GM21723 (cell line): ENCODE measurements at regions not wholly inside any gene's neighbourhood (a gene's known extent, or its start where the extent isn't known, plus 50 kb on each side); places are given as distances from the start of the nearest gene placed in this dataset.
A peak's percentile ranks its signal among the peaks of the same experiment; 100 is the strongest.

ENCODE experiments used
- ATAC-seq: cut with Tn5 transposase; IDR thresholded peaks from one replicate; pipeline ENCODE4 v1.9.1; 2021; ENCODE audit warnings: mild to moderate bottlenecking, moderate library complexity; ENCODE audit not compliant: unreplicated experiment

DNA sequence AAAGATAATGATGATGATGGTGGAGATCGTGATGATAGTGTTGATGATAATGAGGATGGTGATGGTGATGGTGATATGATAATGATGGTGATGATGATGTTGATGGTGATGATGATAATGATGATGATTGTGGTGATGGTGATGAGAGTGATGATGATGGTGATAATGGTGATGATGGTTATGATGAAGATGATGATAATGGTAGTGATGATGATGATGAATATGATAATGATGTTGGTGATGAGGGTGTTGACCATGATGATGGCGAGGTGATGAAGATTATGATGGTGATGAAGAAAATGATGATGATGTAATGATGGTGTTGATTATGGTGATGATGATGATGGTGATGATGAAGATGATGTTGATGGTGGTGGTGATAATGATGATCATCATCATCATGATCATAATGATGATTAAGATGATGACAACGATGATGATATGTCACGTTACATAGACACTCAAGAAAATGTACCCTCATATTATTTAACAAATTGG is 1106.4 kb downstream of the NLGN4X start:
- no peak for ATAC-seq

DNA sequence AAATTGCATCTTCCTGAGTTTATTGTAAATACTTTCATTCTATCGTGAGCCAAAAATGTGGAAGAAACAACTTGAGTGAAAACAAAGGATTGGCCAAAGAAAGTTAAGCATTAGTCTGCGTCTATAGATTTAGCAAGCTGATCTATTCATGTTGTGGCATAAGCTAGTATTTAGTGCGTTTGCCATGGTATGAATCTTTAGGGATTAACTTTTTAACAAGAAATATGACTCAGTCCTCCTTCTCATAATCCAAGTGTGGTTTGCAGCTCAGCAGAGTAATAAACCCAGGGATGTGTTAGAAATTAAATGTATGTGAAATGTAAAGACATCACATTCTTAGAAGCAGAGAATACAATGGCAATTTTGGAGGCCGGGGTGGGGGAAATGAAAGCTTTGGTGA is 1110.9 kb downstream of the NLGN4X start:
- no peak for ATAC-seq

DNA sequence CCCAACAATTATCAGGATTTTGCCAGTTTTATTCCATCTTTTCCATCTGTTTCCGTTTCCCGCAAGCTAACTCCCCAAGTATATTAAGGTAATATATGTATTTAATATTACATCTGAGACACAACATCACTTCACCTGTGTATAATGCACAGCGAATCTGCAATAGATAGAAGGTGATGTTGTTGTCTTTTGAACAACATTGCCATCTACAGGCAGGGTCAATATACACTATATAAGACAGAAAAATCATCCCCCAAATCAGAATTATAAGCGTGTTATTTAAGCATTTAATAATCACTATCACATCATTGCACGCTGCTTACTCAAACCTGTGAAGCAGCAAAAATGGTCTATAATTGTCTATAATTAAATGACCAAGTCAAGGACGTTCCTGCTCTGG is 1115.5 kb downstream of the NLGN4X start:
- no peak for ATAC-seq

- ATAC-seq: no peak
These were observed 1128.7 kb downstream of the NLGN4X start for GRCh38 chrX:5100004-5100403.

DNA sequence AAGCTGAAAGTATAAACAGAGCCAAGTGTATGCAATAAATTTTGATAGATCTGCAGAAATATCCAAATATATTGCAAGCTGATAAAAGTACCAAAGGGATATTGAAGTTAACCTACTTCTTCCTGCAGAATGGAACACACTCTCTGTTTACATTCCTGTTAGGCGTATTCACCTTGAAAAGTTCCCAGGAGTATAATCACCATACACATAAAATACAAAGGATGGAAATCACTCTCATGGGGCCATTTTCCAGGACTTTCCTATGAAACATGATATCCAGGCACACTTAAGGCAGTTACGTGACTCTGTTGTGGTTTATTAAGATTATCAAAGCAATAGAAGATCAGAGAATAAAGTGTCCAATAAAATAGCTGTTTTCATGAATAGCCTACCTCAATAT is 1142.3 kb downstream of the NLGN4X start:
- ATAC-seq: no peak

- no peak for ATAC-seq
These were observed 1144.4 kb downstream of the NLGN4X start for GRCh38 chrX:5084279-5084678.

GRCh38 chrX:5082705-5083104 is 1146.0 kb downstream of the NLGN4X start:
- no peak for ATAC-seq

GRCh38 chrX:5080791-5081190 is 1147.9 kb downstream of the NLGN4X start:
- ATAC-seq: no peak

GRCh38 chrX:5068550-5068949 is 1160.1 kb downstream of the NLGN4X start:
- ATAC-seq: no peak

GRCh38 chrX:5057786-5058185 is 1170.9 kb downstream of the NLGN4X start:
- no peak for ATAC-seq

DNA sequence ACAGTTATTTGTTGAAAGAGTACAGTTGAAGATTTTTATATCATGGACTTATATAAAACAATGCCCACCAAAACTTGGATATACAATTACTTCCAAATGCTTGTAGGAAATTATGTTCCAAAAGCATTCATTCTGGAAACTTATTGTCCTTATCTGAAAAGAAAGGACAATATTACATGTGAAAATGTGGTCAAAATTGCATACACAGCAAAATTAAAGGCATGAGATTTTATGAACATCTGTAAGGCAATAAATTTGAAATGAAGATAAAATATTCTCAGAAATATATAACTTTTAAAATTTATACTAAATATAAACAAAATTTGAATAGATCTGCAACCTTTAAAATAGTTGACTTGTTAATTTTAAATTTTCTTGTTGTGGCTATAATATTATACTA is 1173.8 kb downstream of the NLGN4X start:
- ATAC-seq: no peak

DNA sequence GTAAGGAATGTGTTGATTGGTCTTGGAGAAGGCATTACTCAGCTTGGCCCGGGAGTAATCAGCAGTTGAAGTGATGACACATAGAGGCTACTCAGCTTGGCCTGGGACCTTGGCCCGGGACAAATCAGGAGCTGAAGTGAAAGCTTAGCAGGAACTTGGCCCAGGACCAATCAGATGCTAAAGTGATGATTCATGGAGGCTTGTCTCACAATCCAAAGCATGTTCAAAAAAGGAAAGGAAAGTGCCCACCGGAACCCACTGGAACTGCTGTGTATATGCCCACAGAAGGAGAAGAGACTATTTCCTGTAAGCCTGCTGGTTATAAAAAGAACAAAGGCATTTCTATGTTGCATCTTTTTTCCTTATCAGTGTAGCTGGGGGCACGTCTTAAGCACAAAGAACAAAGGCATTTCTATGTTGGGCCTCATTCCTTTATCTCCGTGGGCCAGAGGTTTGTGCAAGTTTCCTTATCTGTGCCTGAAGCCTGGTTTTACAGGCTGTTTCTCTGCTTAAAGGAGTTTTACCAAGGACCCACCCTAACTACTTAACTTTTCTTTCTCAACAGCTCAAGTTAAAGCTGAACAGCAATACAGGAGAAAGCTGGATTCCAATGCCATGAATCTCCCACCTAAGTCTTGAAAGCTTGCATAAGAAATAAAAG is 1176.7 kb downstream of the NLGN4X start:
- no peak for ATAC-seq

- ATAC-seq: no peak
These were observed 1186.1 kb downstream of the NLGN4X start for GRCh38 chrX:5042563-5042962.

DNA sequence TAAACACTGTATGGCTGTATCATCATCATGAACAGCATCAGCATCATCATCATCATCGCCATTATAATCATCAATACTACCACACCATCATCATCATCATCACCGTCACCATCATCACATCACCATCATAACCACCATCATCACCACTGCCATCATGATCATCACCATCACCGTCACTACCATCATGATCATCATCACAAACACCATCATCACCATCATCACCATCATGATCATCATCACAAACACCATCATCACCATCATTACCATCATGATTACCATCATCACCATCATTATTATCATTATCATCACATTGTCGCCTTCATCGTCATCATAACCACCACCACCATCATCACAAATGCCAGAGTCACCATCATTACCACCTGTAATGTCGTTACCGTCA is 1196.9 kb downstream of the NLGN4X start:
- ATAC-seq: no peak

DNA sequence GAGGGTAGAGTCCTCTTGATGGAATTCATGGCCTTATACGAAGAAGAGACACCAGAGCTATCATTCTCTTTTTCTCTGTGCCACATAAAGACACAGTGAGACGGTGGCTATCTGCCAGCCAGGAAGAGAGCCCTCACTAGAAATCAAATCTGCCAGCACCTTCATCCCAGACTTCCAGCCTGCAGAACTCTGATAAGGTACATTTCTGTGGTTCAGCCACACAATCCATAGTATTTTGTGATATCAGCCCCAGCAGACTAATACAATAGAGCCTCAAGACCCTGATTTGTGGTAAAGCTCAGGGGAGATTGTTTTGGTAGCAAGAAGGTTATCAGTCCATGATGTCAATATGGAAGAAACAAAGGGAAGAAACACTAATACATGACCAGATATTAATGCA is 1213.2 kb downstream of the NLGN4X start:
- no peak for ATAC-seq

DNA sequence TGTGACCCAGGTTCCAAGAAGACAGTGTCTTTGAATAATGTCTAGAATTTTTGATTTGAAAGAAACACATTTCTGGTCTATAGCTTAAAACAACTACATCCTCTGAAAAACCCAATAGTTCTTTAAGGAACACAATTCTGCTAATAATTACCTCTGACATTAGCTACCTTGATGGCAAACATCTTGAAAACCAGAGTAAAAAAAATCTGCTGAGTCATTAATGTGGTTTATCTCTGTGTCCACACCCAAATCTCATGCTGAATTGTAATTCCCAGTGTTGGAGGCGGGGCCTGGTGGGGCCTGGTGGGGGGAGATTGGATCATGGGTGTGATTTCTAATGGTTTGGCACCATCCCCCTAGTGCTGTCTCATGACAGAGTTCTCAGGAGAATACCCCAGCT is 1233.8 kb downstream of the NLGN4X start:
- ATAC-seq: no peak

- ATAC-seq: no peak
These were observed 1250.1 kb downstream of the NLGN4X start for GRCh38 chrX:4978613-4979012.

GRCh38 chrX:4971646-4972045 is 1257.0 kb downstream of the NLGN4X start:
- ATAC-seq: no peak

DNA sequence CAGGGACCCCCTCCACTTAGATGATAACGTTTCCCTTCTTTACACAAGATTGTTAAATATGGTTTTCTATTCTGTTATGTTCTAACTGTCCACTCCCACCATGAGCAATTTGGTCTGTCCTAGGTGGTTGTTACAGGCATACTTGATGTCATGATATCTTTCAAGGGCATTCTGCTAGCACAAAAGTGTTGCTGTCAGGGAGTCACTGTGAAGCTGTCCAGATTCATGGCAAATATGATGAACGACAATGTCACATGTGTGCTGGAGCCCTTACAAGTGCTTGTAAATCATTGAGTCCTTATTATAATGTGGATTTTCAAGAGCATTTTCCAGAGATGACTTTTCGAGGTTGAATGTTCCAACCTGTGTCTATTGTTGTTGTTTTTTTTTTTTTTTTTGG is 1250.7 kb upstream of the PRKX start:
- no peak for ATAC-seq

- no peak for ATAC-seq
These were observed 1250.0 kb upstream of the PRKX start for GRCh38 chrX:4963432-4963831.

DNA sequence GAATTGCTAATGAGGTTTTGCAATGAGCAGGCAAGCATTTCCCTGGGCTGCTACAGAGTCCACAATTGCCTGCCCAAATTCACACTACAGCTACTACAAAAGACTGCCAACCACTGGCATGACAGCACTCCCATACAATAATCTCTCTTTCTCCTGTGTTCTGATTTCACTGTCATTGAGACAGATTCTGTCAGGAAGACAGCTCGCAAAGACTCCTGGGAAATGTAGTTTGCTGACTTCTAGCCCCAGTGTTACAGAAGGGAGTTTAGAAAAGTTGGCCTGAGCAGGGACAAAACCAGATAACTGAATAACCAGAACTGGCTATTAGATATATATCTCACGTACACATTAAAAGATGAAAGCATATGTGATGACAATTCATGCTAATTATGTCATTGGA is 1231.3 kb upstream of the PRKX start:
- no peak for ATAC-seq

DNA sequence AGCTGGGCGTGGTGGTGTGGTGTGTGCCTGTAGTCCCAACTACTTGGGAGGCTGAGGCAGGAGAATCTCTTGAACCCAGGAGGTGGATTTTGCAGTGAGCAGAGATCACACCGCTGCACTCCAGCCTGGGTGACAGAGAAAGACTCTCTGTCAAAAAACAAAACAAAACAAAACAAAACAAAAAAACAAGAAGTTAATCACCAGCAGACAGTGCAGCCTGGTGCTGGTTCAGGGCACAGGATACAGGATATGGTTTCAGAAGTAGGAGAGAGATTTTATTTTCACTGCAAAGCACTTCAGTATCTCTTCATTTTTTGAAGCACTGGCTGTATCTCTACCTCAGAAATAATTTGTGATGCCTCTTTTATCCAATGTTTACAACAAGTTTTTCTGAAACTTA is 1222.9 kb upstream of the PRKX start:
- peak; percentile 18 for ATAC-seq

- peak; percentile 78 for ATAC-seq
These were observed 1222.4 kb upstream of the PRKX start for GRCh38 chrX:4935846-4936245.
